ENCODE measurements at regions not wholly inside any gene's neighbourhood (a gene's known extent, or its start where the extent isn't known, plus 50 kb on each side); places are given as distances from the start of the nearest gene placed in this dataset.

- TF ChIP-seq CTCF (IDR thresholded peaks at IDR 0.05) = no peak
- TF ChIP-seq POLR2A (IDR thresholded peaks at IDR 0.05) = no peak
- Histone ChIP-seq H3K36me3 (no peaks in the 10 kb centered on the region), H3K9me3 (no peaks in the 10 kb centered on the region), H3K27me3 (no peaks in the 10 kb centered on the region), H3K27ac (no peak overlapping the region), H3K4me1 (no peaks in the 10 kb centered on the region), H3K4me3 (no peak overlapping the region)
- intact Hi-C loops (cut with DNase I; ENCODE audit: low total_unique reads) = no loop called here
- no peak for DNase-seq (ENCODE audit: low spot score in 2 of 2)
Measured at GRCh38 chr18:64270608-64271007, 121.7 kb upstream of the LINC00305 start.

GRCh38 chr18:64270121-64270520, 121.2 kb upstream of the LINC00305 start:
- intact Hi-C loops (cut with DNase I; ENCODE audit: low total_unique reads) = no loop called here
- no peaks in the 10 kb centered on the region for H3K36me3 ChIP-seq

GRCh38 chr18:64264171-64264570, 115.3 kb upstream of the LINC00305 start:
- Histone ChIP-seq H3K27ac (no peak overlapping the region), H3K9me3 (no peaks in the 10 kb centered on the region), H3K27me3 (no peaks in the 10 kb centered on the region), H3K4me3 (no peak overlapping the region), H3K36me3 (no peaks in the 10 kb centered on the region), H3K4me1 (no peaks in the 10 kb centered on the region)
- intact Hi-C loops (cut with DNase I; ENCODE audit: low total_unique reads) = no loop called here
- DNase-seq (ENCODE audit: low spot score in 2 of 2) = no peak
- TF ChIP-seq POLR2AphosphoS5 (IDR thresholded peaks at IDR 0.05) (no peak), CTCF (IDR thresholded peaks at IDR 0.05) (no peak), POLR2A (IDR thresholded peaks at IDR 0.05) (no peak)

More at GRCh38 chr18:64270121-64270520, 121.2 kb upstream of the LINC00305 start:
- Histone ChIP-seq H3K27me3 (no peaks in the 10 kb centered on the region), H3K4me1 (no peaks in the 10 kb centered on the region), H3K9me3 (no peaks in the 10 kb centered on the region), H3K4me3 (no peak overlapping the region), H3K27ac (no peak overlapping the region)
- no peak for DNase-seq (ENCODE audit: low spot score in 2 of 2)
- no peak for TF ChIP-seq CTCF (IDR thresholded peaks at IDR 0.05)
- no peak for TF ChIP-seq POLR2A (IDR thresholded peaks at IDR 0.05)
- no peak for TF ChIP-seq POLR2AphosphoS5 (IDR thresholded peaks at IDR 0.05)

GRCh38 chr18:64260810-64261209, 111.9 kb upstream of the LINC00305 start:
- intact Hi-C loops (cut with DNase I; ENCODE audit: low total_unique reads) = no loop called here
- no peaks in the 10 kb centered on the region for H3K9me3 ChIP-seq
- no peak for DNase-seq (ENCODE audit: low spot score in 2 of 2)
- no peaks in the 10 kb centered on the region for H3K27me3 ChIP-seq
- H3K27ac ChIP-seq = no peak overlapping the region
- H3K36me3 ChIP-seq = no peaks in the 10 kb centered on the region
- H3K4me3 ChIP-seq = no peak overlapping the region
- TF ChIP-seq POLR2AphosphoS5 (IDR thresholded peaks at IDR 0.05) (no peak), POLR2A (IDR thresholded peaks at IDR 0.05) (no peak), CTCF (IDR thresholded peaks at IDR 0.05) (no peak)
- H3K4me1 ChIP-seq = no peaks in the 10 kb centered on the region

GRCh38 chr18:64259871-64260270, 111.0 kb upstream of the LINC00305 start:
- TF ChIP-seq CTCF (IDR thresholded peaks at IDR 0.05) = no peak
- no peak for TF ChIP-seq POLR2AphosphoS5 (IDR thresholded peaks at IDR 0.05)
- TF ChIP-seq POLR2A (IDR thresholded peaks at IDR 0.05) = no peak
- H3K4me3 ChIP-seq = no peak overlapping the region
- no peaks in the 10 kb centered on the region for H3K27me3 ChIP-seq
- H3K9me3 ChIP-seq = no peaks in the 10 kb centered on the region
- H3K4me1 ChIP-seq = no peaks in the 10 kb centered on the region
- no peaks in the 10 kb centered on the region for H3K36me3 ChIP-seq
- DNase-seq (ENCODE audit: low spot score in 2 of 2) = no peak
- intact Hi-C loops (cut with DNase I; ENCODE audit: low total_unique reads) = no loop called here
- H3K27ac ChIP-seq = no peak overlapping the region
